GM19328 (cell line): ENCODE measurements at regions not wholly inside any gene's neighbourhood (a gene's known extent, or its start where the extent isn't known, plus 50 kb on each side); places are given as distances from the start of the nearest gene placed in this dataset.
A peak's percentile ranks its signal among the peaks of the same experiment; 100 is the strongest.

Experiments used
- ATAC-seq: cut with Tn5 transposase; IDR thresholded peaks from one replicate; pipeline ENCODE4 v1.9.1; 2021; ENCODE audit warnings: mild to moderate bottlenecking, moderate library complexity; ENCODE audit not compliant: unreplicated experiment

GRCh38 chr2:220660277-220661145 lies 911.6 kb downstream of the EPHA4 start:
- ATAC-seq = no peak

GRCh38 chr2:220662431-220662830 lies 909.7 kb downstream of the EPHA4 start:
- no peak for ATAC-seq

- no peak for ATAC-seq
Observed at GRCh38 chr2:220663065-220663464, 909.0 kb downstream of the EPHA4 start.

DNA sequence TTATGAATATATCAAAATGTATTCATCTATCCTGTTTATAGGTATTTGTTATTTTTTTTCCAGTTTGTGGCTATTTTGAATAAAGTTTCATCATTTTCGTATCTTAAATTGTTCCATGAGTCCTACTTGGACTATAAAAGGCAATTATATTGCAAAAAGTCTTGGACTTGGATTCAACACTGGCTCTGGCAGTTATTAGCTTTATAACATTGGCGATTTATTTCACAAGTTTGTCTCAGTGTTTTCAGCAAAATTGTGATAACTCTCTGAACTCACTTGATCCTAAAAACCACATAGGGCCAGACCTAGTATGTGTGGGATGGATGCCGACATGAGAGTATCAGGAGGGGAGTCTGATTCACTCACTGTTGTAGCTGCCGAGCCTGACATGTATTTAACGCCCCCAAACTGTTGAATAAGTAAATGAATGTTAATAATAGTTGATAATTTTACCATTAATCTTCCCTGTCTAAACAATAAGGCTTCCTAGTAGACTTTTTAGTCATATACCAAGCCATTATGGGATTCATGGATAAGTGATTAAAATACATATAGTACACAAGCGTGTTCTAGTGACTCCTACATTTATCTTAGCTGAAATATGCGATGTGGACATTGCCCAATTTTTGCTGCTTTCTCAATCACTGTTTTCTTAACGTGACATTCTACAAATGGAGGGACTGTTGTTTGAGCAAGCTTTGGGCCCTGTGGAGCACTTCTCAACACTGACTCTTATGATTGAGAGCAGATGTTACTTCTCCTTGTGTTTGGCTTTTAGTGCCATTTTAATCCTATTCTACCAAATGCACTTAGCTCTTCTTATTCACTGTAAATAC lies 907.6 kb downstream of the EPHA4 start:
- no peak for ATAC-seq

DNA sequence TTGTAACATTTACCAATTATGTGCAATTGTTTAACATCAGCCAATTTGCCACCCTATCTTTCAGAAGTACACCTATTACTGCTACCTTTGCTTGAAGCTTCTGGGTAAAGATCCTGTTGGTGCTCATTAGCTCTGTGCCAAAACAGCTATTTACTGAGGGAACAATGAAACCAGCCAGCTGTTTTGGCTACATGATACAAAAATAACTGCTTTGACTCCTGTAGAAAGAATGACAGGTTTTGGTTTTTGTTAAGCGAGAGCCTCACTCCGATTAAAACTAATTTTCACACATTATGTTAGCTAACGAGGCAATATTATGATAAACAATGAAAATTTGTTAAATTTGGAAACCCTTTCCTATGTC lies 907.0 kb downstream of the EPHA4 start:
- no peak for ATAC-seq

DNA sequence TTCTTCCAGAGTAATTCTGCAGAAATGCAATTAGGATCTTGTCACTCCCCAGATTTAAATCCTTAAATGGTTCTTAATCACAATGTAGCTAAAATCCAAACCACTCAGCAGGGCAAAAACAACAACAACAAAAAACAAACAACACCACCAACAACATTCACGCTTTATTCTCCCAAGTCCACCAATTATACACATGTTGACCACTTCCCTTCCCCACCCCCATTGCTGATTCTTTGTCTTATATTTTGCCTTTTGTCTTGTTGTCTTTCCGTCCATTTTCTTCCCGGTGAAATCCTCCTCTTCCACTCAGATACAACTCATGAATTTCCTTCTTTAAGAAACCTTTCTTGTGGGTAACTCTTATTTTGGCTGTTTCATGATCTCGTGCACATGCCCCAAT lies 902.8 kb downstream of the EPHA4 start:
- ATAC-seq = no peak

DNA sequence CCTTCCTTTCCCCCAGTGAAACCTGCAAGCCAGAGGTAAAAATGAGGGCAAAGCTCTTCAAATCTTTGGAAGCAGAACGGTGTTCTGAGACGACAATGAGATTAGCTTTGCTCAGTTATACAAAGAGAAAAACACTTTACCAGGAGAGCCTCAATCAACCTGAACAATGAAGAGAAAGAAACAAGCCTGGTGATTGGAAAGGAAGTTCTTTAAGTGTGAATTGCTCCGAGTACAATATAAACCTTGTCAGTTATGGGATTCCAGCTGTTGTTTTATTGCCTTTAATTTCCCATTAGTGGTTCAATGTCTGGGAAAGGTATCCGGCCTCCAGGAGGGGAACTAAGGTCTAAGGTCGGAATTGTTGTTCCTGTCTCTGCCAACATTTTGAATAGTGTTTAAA lies 901.6 kb downstream of the EPHA4 start:
- ATAC-seq = no peak

- no peak for ATAC-seq
Observed at GRCh38 chr2:220673151-220673874, 898.8 kb downstream of the EPHA4 start.

- no peak for ATAC-seq
Observed at GRCh38 chr2:220674033-220674432, 898.1 kb downstream of the EPHA4 start.

DNA sequence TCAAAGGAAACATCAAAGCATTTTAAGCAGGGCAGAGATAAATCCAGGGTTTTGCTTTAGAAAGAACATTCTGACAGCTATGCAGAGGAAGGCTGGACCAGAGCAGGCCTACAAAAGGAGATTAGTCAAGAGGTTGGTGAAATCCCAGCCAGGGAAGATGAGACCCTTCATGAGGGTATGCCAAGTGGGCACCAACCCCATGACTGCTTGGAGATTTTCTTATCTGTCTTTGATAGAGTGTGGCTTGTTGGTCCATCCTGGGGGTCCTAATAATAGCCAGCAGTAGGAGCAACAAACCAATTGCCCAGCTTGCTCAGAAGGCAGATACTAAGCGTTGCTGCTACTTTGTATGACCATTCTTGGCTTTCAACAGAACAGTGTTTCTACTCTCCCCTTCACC lies 895.4 kb downstream of the EPHA4 start:
- ATAC-seq = no peak

DNA sequence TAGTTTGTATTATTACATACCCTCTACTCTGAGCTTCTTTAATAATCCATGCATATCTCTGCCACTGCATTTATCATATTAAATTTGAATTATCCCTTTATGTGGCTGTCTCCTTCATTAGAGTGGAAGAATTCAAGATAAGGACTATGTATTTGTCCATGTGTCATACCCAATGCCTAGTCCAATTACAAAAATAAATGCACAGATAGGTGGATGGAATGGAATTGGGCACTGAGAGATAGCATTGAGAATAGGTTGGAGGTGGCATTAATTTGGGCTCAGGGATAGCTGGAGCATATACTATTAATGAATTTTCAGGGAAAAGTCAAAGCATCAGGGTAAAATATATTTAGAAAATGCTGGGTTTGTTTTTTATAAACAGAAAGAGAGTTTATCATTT lies 893.2 kb downstream of the EPHA4 start:
- no peak for ATAC-seq

DNA sequence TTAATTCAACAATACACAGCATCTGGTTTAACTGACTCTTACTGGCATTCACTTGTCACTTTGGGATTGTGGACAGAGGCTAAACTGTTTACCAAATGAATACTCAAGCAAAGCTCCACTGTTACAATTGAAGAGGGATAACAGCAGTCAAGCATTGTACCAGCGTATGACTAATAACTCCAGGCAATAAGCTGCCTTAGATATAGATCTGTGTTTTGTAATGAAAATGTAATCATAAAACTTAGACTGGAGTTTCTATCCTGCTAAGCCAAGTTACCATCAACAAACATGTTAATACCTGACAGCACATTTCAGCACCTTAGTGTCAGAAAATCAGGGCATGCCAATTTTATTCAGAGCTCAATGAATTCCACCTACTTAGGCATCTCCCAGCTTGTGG lies 889.5 kb downstream of the EPHA4 start:
- no peak for ATAC-seq

GRCh38 chr2:220684099-220684498 lies 888.0 kb downstream of the EPHA4 start:
- ATAC-seq = no peak

DNA sequence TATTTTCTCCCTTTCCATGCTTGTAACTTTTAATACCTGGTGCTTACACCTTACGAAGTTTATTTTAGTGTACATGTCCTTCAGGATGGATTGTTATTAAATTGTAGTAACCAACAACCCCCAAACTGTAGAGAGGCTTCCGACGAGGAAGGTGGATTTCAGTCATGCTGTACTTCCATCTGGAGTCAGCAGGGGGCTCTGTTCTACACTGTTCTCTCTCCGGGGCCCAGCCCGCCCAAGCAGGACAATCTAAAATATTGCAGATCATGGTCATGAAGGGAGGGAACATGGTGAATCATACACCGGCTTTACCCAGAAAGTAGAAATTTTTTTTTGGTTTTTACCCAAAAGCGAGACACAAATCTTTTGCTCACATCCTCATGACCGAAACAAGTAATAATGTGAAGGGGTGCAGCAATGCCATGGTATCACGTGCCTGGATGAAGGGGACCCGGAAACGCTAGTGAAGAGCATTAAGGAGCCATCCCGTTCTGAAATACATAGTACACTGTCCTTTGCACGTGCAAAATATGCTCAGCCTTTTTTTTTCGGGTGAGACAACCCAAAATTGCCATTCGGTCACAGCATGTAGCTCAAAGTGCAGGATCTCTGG lies 884.8 kb downstream of the EPHA4 start:
- ATAC-seq = peak; percentile 88

- no peak for ATAC-seq
Observed at GRCh38 chr2:220695397-220696279, 876.5 kb downstream of the EPHA4 start.

- no peak for ATAC-seq
Observed at GRCh38 chr2:220696280-220696669, 875.8 kb downstream of the EPHA4 start.

- no peak for ATAC-seq
Observed at GRCh38 chr2:220697011-220697410, 875.1 kb downstream of the EPHA4 start.

DNA sequence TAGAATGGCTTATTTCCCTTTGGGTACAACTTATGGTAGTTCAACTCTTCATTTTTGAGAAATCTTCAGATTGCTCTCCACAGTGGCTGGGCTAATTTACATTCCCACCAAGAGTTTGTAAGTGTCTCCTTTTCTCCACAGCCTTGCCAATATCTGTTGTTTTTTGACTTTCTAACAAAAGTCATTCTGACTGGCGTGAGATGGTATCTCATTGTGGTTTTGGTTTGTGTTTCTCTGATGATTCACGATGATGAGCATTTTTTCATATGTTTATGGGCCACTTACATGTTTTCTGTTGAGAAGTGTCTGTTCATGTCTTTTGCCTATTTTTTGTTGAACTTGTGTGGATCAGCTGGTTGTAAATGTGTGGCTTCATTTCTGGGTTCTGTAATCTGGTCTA lies 871.0 kb downstream of the EPHA4 start:
- no peak for ATAC-seq

GRCh38 chr2:220703279-220703678 lies 868.8 kb downstream of the EPHA4 start:
- no peak for ATAC-seq

DNA sequence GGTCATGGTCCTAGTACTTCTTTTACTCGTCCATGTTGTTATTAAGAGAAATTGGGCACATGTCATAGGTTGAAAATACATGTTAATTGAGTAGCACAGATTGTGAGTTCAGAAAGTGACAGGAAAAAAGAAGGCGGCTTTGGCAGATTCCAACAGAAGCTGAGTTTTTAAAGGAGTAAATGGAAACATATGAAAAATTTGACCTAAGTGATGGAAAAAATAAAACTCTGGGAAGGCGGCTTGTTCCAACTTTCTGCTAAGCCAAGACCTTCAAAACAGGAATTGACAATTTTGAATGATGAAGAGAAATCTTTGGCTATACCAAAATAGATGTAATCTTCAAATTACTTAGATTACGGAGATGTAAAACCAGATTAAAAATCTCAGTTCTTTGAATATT lies 868.0 kb downstream of the EPHA4 start:
- no peak for ATAC-seq
